H9 (cell line): ENCODE measurements at regions not wholly inside any gene's neighbourhood (a gene's known extent, or its start where the extent isn't known, plus 50 kb on each side); places are given as distances from the start of the nearest gene placed in this dataset.

ENCODE experiments used
- DNase-seq: peaks from one replicate; pipeline ENCODE4 v3.0.0-alpha.2; 2017
- H2AFZ ChIP-seq: one replicate; pipeline ENCODE4 v1.6.1; 2013; ENCODE audit warnings: mild to moderate bottlenecking, low read length, control low read depth, moderate library complexity
- H2AK5ac ChIP-seq: 2 replicates; pipeline ENCODE4 v1.6.1; 2013; ENCODE audit warnings: low read length, control low read depth, mixed read lengths; ENCODE audit not compliant: insufficient read length
- H2BK120ac ChIP-seq: one replicate; pipeline ENCODE4 v1.6.1; 2013; ENCODE audit warnings: low read depth, mild to moderate bottlenecking, low read length, control low read depth, inconsistent platforms; ENCODE audit not compliant: poor library complexity, severe bottlenecking
- H2BK12ac ChIP-seq: 2 replicates; pipeline ENCODE4 v1.6.1; 2013; ENCODE audit warnings: low read length, control low read depth, mixed read lengths, low read depth; ENCODE audit not compliant: insufficient read length
- H2BK15ac ChIP-seq: 2 replicates; pipeline ENCODE4 v1.6.1; 2013; ENCODE audit warnings: low read depth, low read length, control low read depth
- H2BK20ac ChIP-seq: one replicate; pipeline ENCODE4 v1.6.1; 2013; ENCODE audit warnings: low read depth, mild to moderate bottlenecking, low read length, control low read depth, inconsistent platforms; ENCODE audit not compliant: poor library complexity, severe bottlenecking
- H2BK5ac ChIP-seq: 2 replicates; pipeline ENCODE4 v1.6.1; 2013; ENCODE audit warnings: low read length, control low read depth, mixed read lengths; ENCODE audit not compliant: insufficient read length
- H3K14ac ChIP-seq: 2 replicates; pipeline ENCODE4 v1.6.1; 2013; ENCODE audit warnings: low read length, control low read depth; ENCODE audit not compliant: insufficient read depth
- H3K18ac ChIP-seq: 2 replicates; pipeline ENCODE4 v1.6.1; 2013; ENCODE audit warnings: low read depth, mild to moderate bottlenecking, mixed read lengths, low read length, control low read depth; ENCODE audit not compliant: insufficient read length
- H3K23ac ChIP-seq: 2 replicates; pipeline ENCODE4 v1.6.1; 2013; ENCODE audit warnings: low read length, control low read depth, mixed read lengths, low read depth; ENCODE audit not compliant: insufficient read length
- H3K23me2 ChIP-seq: 2 replicates; pipeline ENCODE4 v1.6.1; 2013; ENCODE audit warnings: low read depth, mild to moderate bottlenecking, mixed read lengths, low read length, control low read depth; ENCODE audit not compliant: insufficient read length, poor library complexity, severe bottlenecking
- H3K27ac ChIP-seq: 2 replicates; pipeline ENCODE4 v1.5.1; 2013; ENCODE audit warnings: low read length, control low read depth, mixed read lengths, low read depth; ENCODE audit not compliant: insufficient read length
- H3K27me3 ChIP-seq: 2 replicates; pipeline ENCODE4 v1.6.1; 2013; ENCODE audit warnings: low read length, control low read depth, inconsistent platforms; ENCODE audit not compliant: insufficient read depth
- H3K4ac ChIP-seq: 2 replicates; pipeline ENCODE4 v1.6.1; 2013; ENCODE audit warnings: low read depth, mild to moderate bottlenecking, control low read depth, inconsistent platforms, low read length, moderate library complexity
- H3K4me1 ChIP-seq: 2 replicates; pipeline ENCODE4 v1.6.1; 2013; ENCODE audit warnings: low read length, control low read depth, inconsistent platforms; ENCODE audit not compliant: insufficient read depth
- H3K4me2 ChIP-seq: 2 replicates; pipeline ENCODE4 v1.6.1; 2013; ENCODE audit warnings: low read length, control low read depth, mixed read lengths; ENCODE audit not compliant: insufficient read length, insufficient read depth
- H3K56ac ChIP-seq: 2 replicates; pipeline ENCODE4 v1.6.1; 2013; ENCODE audit warnings: low read depth, mild to moderate bottlenecking, mixed read lengths, low read length, control low read depth; ENCODE audit not compliant: insufficient read length
- H3K79me1 ChIP-seq: 2 replicates; pipeline ENCODE4 v1.6.1; 2013; ENCODE audit warnings: low read depth, mild to moderate bottlenecking, moderate library complexity, low read length, control low read depth, inconsistent platforms; ENCODE audit not compliant: insufficient read depth, poor library complexity, severe bottlenecking
- H3K79me2 ChIP-seq: 2 replicates; pipeline ENCODE4 v1.6.1; 2013; ENCODE audit warnings: low read length, control low read depth, inconsistent platforms; ENCODE audit not compliant: insufficient read depth
- H3K9ac ChIP-seq: 2 replicates; pipeline ENCODE4 v1.6.1; 2013; ENCODE audit warnings: low read length, control low read depth, mixed read lengths; ENCODE audit not compliant: insufficient read length; ENCODE audit errors: extremely low read depth
- H3K9me3 ChIP-seq: one replicate; pipeline ENCODE4 v1.6.1; 2013; ENCODE audit warnings: low read depth, low read length, inconsistent platforms; ENCODE audit not compliant: control insufficient read depth
- H3T11ph ChIP-seq: one replicate; pipeline ENCODE4 v1.6.1; 2013; ENCODE audit warnings: mild to moderate bottlenecking, low read length, control low read depth, inconsistent platforms
- H4K20me1 ChIP-seq: one replicate; pipeline ENCODE4 v1.6.1; 2013; ENCODE audit not compliant: control insufficient read depth, insufficient read length, insufficient read depth
- H4K5ac ChIP-seq: 2 replicates; pipeline ENCODE4 v1.6.1; 2013; ENCODE audit warnings: low read depth, mild to moderate bottlenecking, mixed read lengths, low read length, control low read depth; ENCODE audit not compliant: insufficient read length
- H4K8ac ChIP-seq: replicated peaks from 2 replicates; pipeline ENCODE4 v1.6.1; 2013; ENCODE audit warnings: low read length, control low read depth, mixed read lengths, low read depth; ENCODE audit not compliant: insufficient read length
- H4K91ac ChIP-seq: 2 replicates; pipeline ENCODE4 v1.6.1; 2013; ENCODE audit warnings: low read depth, mild to moderate bottlenecking, moderate library complexity, mixed read lengths, low read length, control low read depth; ENCODE audit not compliant: insufficient read length
- H3K27ac Mint-ChIP-seq, 3 experiments: 2 replicates in 2 of 3; 3 replicates in 1 of 3; pipeline ENCODE4 v1.8.0; 2020 to 2021; ENCODE audit warnings: mixed read lengths in 3 of 3, mild to moderate bottlenecking in 1 of 3, moderate library complexity in 1 of 3
- H3K27me3 Mint-ChIP-seq: 2 replicates; pipeline ENCODE4 v1.8.0; 2021; ENCODE audit warnings: low read depth, mild to moderate bottlenecking, moderate library complexity, mixed read lengths
- H3K36me3 Mint-ChIP-seq, 3 experiments: 2 replicates in 2 of 3; 3 replicates in 1 of 3; pipeline ENCODE4 v1.8.0; 2020 to 2021; ENCODE audit warnings: low read depth in 3 of 3, mixed read lengths in 3 of 3; ENCODE audit not compliant: insufficient read depth in 1 of 3
- H3K4me1 Mint-ChIP-seq, 2 experiments: 2 replicates each; pipeline ENCODE4 v1.8.0; 2020; ENCODE audit warnings: mixed read lengths in 2 of 2
- H3K4me3 Mint-ChIP-seq, 2 experiments: 2 replicates in 1 of 2; 3 replicates in 1 of 2; pipeline ENCODE4 v1.8.0; 2020 to 2021; ENCODE audit warnings: mild to moderate bottlenecking in 2 of 2, mixed read lengths in 2 of 2, moderate library complexity in 1 of 2
- H3K9me3 Mint-ChIP-seq, 2 experiments: 2 replicates in 1 of 2; 3 replicates in 1 of 2; pipeline ENCODE4 v1.8.0; 2020; ENCODE audit warnings: mild to moderate bottlenecking in 2 of 2, mixed read lengths in 2 of 2, moderate library complexity in 1 of 2
- CTCF ChIP-seq: fragments of 200-600 bp; sonication (generic); conservative IDR thresholded peaks from 3 replicates; pipeline ENCODE4 v1.8.0; 2021; ENCODE audit warnings: antibody characterized with exemption, mild to moderate bottlenecking
- WGBS: extraction: QIAGEN DNeasy Blood & Tissue Kit; methylation state at CpG from one replicate; pipeline ENCODE4 v1.1.7; 2013; ENCODE audit warnings: missing lambda C conversion rate, low lambda C conversion rate, mixed read lengths; ENCODE audit not compliant: insufficient read length; ENCODE audit errors: extremely low coverage; 5-methylcytosine and 5-hydroxymethylcytosine counted together

- no peaks in the 10 kb centered on the region for H3K79me1 ChIP-seq
- H3K4me2 ChIP-seq = no peak overlapping the region
- no peak overlapping the region for H3K9ac ChIP-seq
- H3K36me3 Mint-ChIP-seq = no peaks in the 10 kb centered on the region
- no CpG with 5 or more reads among the region's 1 CpG for WGBS
- no peak overlapping the region for H3K27ac Mint-ChIP-seq
- H3K56ac ChIP-seq = no peak overlapping the region
- H2BK12ac ChIP-seq = no peak overlapping the region
- H3K9me3 ChIP-seq = no peaks in the 10 kb centered on the region
- no peaks in the 10 kb centered on the region for H3K79me2 ChIP-seq
- H3K4me3 Mint-ChIP-seq = no peak overlapping the region
- H2BK5ac ChIP-seq = no peak overlapping the region
- H3T11ph ChIP-seq = no peak overlapping the region
- no peak overlapping the region for H3K18ac ChIP-seq
- H3K23me2 ChIP-seq = no peaks in the 10 kb centered on the region
- no peak overlapping the region for H2AK5ac ChIP-seq
- no peak for TF ChIP-seq CTCF
- no peak overlapping the region for H3K27ac ChIP-seq
- H4K91ac ChIP-seq = no peak overlapping the region
- no peaks in the 10 kb centered on the region for H3K27me3 ChIP-seq
- H4K20me1 ChIP-seq = no peaks in the 10 kb centered on the region
- no peaks in the 10 kb centered on the region for H3K4me1 Mint-ChIP-seq
- no peak overlapping the region for H2BK20ac ChIP-seq
- no peak overlapping the region for H3K4ac ChIP-seq
- H3K4me1 ChIP-seq = no peaks in the 10 kb centered on the region
- H3K14ac ChIP-seq = no peak overlapping the region
- H2BK15ac ChIP-seq = no peak overlapping the region
- H3K27me3 Mint-ChIP-seq = no peaks in the 10 kb centered on the region
- H2AFZ ChIP-seq = no peak overlapping the region
- DNase-seq = no peak
- H3K9me3 Mint-ChIP-seq = no peaks in the 10 kb centered on the region; a peak in 1 of 5 replicates
- no peak overlapping the region for H4K5ac ChIP-seq
- H2BK120ac ChIP-seq = no peak overlapping the region
- no peak overlapping the region for H4K8ac ChIP-seq
- no peak overlapping the region for H3K23ac ChIP-seq
These were observed 67.9 kb upstream of the ADAMTS5 start for GRCh38 chr21:27034796-27035195.
